CD14-positive monocyte (primary cell): ENCODE measurements at regions not wholly inside any gene's neighbourhood (a gene's known extent, or its start where the extent isn't known, plus 50 kb on each side); places are given as distances from the start of the nearest gene placed in this dataset.

Source experiments
- DNase-seq, 3 donors: peaks; one replicate each; pipeline ENCODE4 v3.0.0-alpha.2; 2011 to 2022
- H2AFZ ChIP-seq: 2 replicates; pipeline ENCODE4 v1.6.0; 2012; ENCODE audit warnings: mild to moderate bottlenecking, low read depth, low read length, inconsistent platforms; ENCODE audit not compliant: insufficient read depth, poor library complexity, severe bottlenecking
- H3K27ac ChIP-seq, 2 donors: 1 replicate in 1 of 2; 2 replicates in 1 of 2; pipeline ENCODE4 v1.5.1; 2012 to 2013; ENCODE audit warnings: low read length in 2 of 2, control low read depth in 1 of 2, inconsistent platforms in 1 of 2, low read depth in 1 of 2, mild to moderate bottlenecking in 1 of 2
- H3K27me3 ChIP-seq, 2 donors: one replicate each; pipeline versions ENCODE4 v1.6.0 to v1.6.1; 2011 to 2013; ENCODE audit warnings: low read length in 2 of 2; ENCODE audit not compliant: control insufficient read depth in 2 of 2, insufficient read depth in 2 of 2
- H3K36me3 ChIP-seq, 2 donors: replicated peaks in 1 of 2; 1 replicate in 1 of 2; 2 replicates in 1 of 2; pipeline versions ENCODE4 v1.5.1 to v1.6.1; 2012 to 2013; ENCODE audit warnings: low read length in 2 of 2, control low read depth in 1 of 2, inconsistent platforms in 1 of 2, mild to moderate bottlenecking in 1 of 2; ENCODE audit not compliant: insufficient read depth in 2 of 2, control insufficient read depth in 1 of 2
- H3K4me1 ChIP-seq, 2 donors: 1 replicate in 1 of 2; 2 replicates in 1 of 2; pipeline versions ENCODE4 v1.5.1 to v1.6.1; 2012 to 2013; ENCODE audit warnings: low read length in 2 of 2, control low read depth in 1 of 2, inconsistent platforms in 1 of 2, mild to moderate bottlenecking in 1 of 2, moderate library complexity in 1 of 2; ENCODE audit not compliant: insufficient read depth in 2 of 2, control insufficient read depth in 1 of 2
- H3K4me2 ChIP-seq: replicated peaks from 2 replicates; pipeline ENCODE3; 2012; ENCODE audit warnings: low read length, moderate library complexity, mild to moderate bottlenecking; ENCODE audit not compliant: poor library complexity, severe bottlenecking; ENCODE audit errors: extremely low read depth
- H3K4me3 ChIP-seq, 3 experiments: fragments of 200-600 bp in 1 of 3; sonication (generic) in 1 of 3; replicated peaks in 1 of 3; 1 replicate in 2 of 3; 2 replicates in 1 of 3; pipeline ENCODE4 v1.5.1; 2011 to 2013; ENCODE audit warnings: low read length in 3 of 3, mild to moderate bottlenecking in 3 of 3, control low read depth in 2 of 3, low read depth in 2 of 3, inconsistent platforms in 1 of 3, moderate library complexity in 1 of 3
- H3K79me2 ChIP-seq: 2 replicates; pipeline ENCODE4 v1.6.0; 2012; ENCODE audit warnings: mild to moderate bottlenecking, control low read depth, inconsistent platforms, low read length, moderate library complexity; ENCODE audit not compliant: insufficient read depth
- H3K9ac ChIP-seq: 2 replicates; pipeline ENCODE4 v1.6.0; 2017; ENCODE audit warnings: low read length, mild to moderate bottlenecking; ENCODE audit not compliant: insufficient read depth, poor library complexity, severe bottlenecking
- H3K9me3 ChIP-seq, 2 donors: replicated peaks in 1 of 2; 1 replicate in 1 of 2; 2 replicates in 1 of 2; pipeline versions ENCODE4 v1.5.1 to v1.6.1; 2012 to 2013; ENCODE audit warnings: low read length in 2 of 2, control low read depth in 1 of 2; ENCODE audit not compliant: control insufficient read depth in 1 of 2, insufficient read depth in 1 of 2
- H4K20me1 ChIP-seq: 2 replicates; pipeline ENCODE4 v1.6.0; 2012; ENCODE audit warnings: mild to moderate bottlenecking, low read length, control low read depth, moderate library complexity; ENCODE audit not compliant: insufficient read depth
- H3K27ac Mint-ChIP-seq, 7 donors: one replicate each; pipeline ENCODE4 v1.8.0; 2020; ENCODE audit warnings: mild to moderate bottlenecking in 7 of 7, mixed read lengths in 7 of 7, moderate library complexity in 6 of 7, inconsistent platforms in 2 of 7
- H3K27me3 Mint-ChIP-seq, 3 donors: one replicate each; pipeline ENCODE4 v1.8.0; 2021 to 2022; ENCODE audit warnings: low read depth in 3 of 3, mild to moderate bottlenecking in 3 of 3, mixed read lengths in 3 of 3, moderate library complexity in 3 of 3, inconsistent platforms in 1 of 3
- H3K36me3 Mint-ChIP-seq, 2 donors: one replicate each; pipeline ENCODE4 v1.8.0; 2020; ENCODE audit warnings: mixed read lengths in 2 of 2, inconsistent platforms in 1 of 2, mild to moderate bottlenecking in 1 of 2
- H3K4me1 Mint-ChIP-seq: one replicate; pipeline ENCODE4 v1.8.0; 2020; ENCODE audit warnings: mild to moderate bottlenecking, mixed read lengths
- H3K4me3 Mint-ChIP-seq, 2 donors: one replicate each; pipeline ENCODE4 v1.8.0; 2020; ENCODE audit warnings: mild to moderate bottlenecking in 2 of 2, mixed read lengths in 2 of 2, moderate library complexity in 1 of 2
- H3K9me3 Mint-ChIP-seq, 7 donors: one replicate each; pipeline ENCODE4 v1.8.0; 2020 to 2022; ENCODE audit warnings: mixed read lengths in 7 of 7, mild to moderate bottlenecking in 6 of 7, moderate library complexity in 6 of 7, inconsistent platforms in 2 of 7
- CTCF ChIP-seq: fragments of 200-600 bp; IDR thresholded peaks from one replicate; pipeline ENCODE4 v1.8.0; 2022; ENCODE audit warnings: antibody characterized with exemption, mild to moderate bottlenecking
- WGBS: methylation state at CpG from one replicate; pipeline ENCODE4 v1.1.5; 2013; ENCODE audit warnings: missing lambda C conversion rate; ENCODE audit not compliant: insufficient coverage; 5-methylcytosine and 5-hydroxymethylcytosine counted together
- intact Hi-C, 2 donors: fragments of 100-400 bp; cut with micrococcal nuclease; formaldehyde crosslinking; loops; one replicate each; pipeline versions ENCODE4 v1.15.0 to v1.15.1; 2023

- Histone ChIP-seq H3K4me1 (no peaks in the 10 kb centered on the region), H3K36me3 (no peaks in the 10 kb centered on the region), H3K9ac (no peak overlapping the region), H3K79me2 (no peaks in the 10 kb centered on the region), H3K4me3 (no peak overlapping the region), H2AFZ (no peak overlapping the region), H3K9me3 (no peaks in the 10 kb centered on the region), H3K27ac (no peak overlapping the region), H3K4me2 (no peak overlapping the region), H4K20me1 (no peaks in the 10 kb centered on the region), H3K27me3 (no peaks in the 10 kb centered on the region)
- no peaks in the 10 kb centered on the region for H3K36me3 Mint-ChIP-seq
- peaks cover 2 to 3% (median 2%) of the 10 kb centered on the region in 3 donors for H3K27me3 Mint-ChIP-seq
- no peak for TF ChIP-seq CTCF
- intact Hi-C loops: no loop called here
- no peak overlapping the region for H3K4me3 Mint-ChIP-seq
- H3K4me1 Mint-ChIP-seq: no peaks in the 10 kb centered on the region
- H3K9me3 Mint-ChIP-seq: no peaks in the 10 kb centered on the region
- no peak for DNase-seq
- no peak overlapping the region for H3K27ac Mint-ChIP-seq
- 97% methylated on average over 5 of the region's 5 CpGs for WGBS
These were observed 291.3 kb upstream of the PRKD1 start for GRCh38 chr14:30218907-30219306.

- no peaks in the 10 kb centered on the region for H3K4me1 Mint-ChIP-seq
- Histone ChIP-seq H2AFZ (no peak overlapping the region), H3K27ac (no peak overlapping the region), H3K9ac (no peak overlapping the region), H3K79me2 (no peaks in the 10 kb centered on the region), H3K27me3 (no peaks in the 10 kb centered on the region), H3K4me3 (no peak overlapping the region), H3K4me1 (no peaks in the 10 kb centered on the region), H3K4me2 (no peak overlapping the region), H4K20me1 (no peaks in the 10 kb centered on the region), H3K9me3 (no peaks in the 10 kb centered on the region), H3K36me3 (no peaks in the 10 kb centered on the region)
- 95% methylated on average over 4 of the region's 7 CpGs for WGBS
- H3K27ac Mint-ChIP-seq: no peak overlapping the region
- no peaks in the 10 kb centered on the region for H3K36me3 Mint-ChIP-seq
- peaks cover 2 to 4% (median 2%) of the 10 kb centered on the region in 3 donors for H3K27me3 Mint-ChIP-seq
- DNase-seq: no peak
- no peak overlapping the region for H3K4me3 Mint-ChIP-seq
- no peak for TF ChIP-seq CTCF
- H3K9me3 Mint-ChIP-seq: peaks cover 0 to 1% (median 0%) of the 10 kb centered on the region in 7 donors
- intact Hi-C loops: no loop called here
These were observed 293.9 kb upstream of the PRKD1 start for GRCh38 chr14:30221546-30221945.
